VCaP (cell line): ENCODE measurements at regions not wholly inside any gene's neighbourhood (a gene's known extent, or its start where the extent isn't known, plus 50 kb on each side); places are given as distances from the start of the nearest gene placed in this dataset.

Experiments used
- H3K27ac ChIP-seq: fragments of 450-650 bp; 2 replicates; pipeline ENCODE4 v1.5.1; 2017
- TF ChIP-seq, protein P1 (sequence below): fragments of 450-650 bp; conservative IDR thresholded peaks from 2 replicates; pipeline ENCODE4 v1.5.1; 2017; ENCODE audit warnings: mild to moderate bottlenecking, moderate library complexity

DNA sequence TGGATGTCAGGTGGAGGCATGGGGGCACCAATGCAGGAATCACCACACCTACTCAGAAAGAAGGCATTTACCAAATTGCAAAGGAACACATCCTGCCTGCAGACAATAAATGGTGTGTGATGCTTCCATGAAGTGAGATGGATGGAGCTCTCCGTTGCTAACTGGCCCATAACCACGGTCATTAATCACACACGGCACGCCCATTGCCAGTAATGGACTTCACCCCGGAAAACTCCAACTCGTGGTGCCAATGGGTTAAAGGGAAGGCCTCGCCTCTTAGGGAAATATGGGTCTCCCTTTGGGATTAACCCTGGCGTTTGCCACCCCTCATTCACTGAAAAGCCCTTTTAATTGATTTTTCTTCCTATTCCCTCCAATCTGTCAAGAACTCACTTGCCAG, 443.1 kb upstream of the DAB1 start:
- TF ChIP-seq, protein P1, sequence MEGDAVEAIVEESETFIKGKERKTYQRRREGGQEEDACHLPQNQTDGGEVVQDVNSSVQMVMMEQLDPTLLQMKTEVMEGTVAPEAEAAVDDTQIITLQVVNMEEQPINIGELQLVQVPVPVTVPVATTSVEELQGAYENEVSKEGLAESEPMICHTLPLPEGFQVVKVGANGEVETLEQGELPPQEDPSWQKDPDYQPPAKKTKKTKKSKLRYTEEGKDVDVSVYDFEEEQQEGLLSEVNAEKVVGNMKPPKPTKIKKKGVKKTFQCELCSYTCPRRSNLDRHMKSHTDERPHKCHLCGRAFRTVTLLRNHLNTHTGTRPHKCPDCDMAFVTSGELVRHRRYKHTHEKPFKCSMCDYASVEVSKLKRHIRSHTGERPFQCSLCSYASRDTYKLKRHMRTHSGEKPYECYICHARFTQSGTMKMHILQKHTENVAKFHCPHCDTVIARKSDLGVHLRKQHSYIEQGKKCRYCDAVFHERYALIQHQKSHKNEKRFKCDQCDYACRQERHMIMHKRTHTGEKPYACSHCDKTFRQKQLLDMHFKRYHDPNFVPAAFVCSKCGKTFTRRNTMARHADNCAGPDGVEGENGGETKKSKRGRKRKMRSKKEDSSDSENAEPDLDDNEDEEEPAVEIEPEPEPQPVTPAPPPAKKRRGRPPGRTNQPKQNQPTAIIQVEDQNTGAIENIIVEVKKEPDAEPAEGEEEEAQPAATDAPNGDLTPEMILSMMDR = no peak

GRCh38 chr1:57860931-57861565, 437.2 kb upstream of the DAB1 start:
- H3K27ac ChIP-seq = no peak overlapping the region
- TF ChIP-seq, protein P1 = no peak

More for the DNA sequence above, 443.1 kb upstream of the DAB1 start:
- no peak overlapping the region for H3K27ac ChIP-seq

GRCh38 chr1:57860325-57860724, 436.5 kb upstream of the DAB1 start:
- H3K27ac ChIP-seq = no peak overlapping the region
- TF ChIP-seq, protein P1 = no peak

GRCh38 chr1:57858740-57859139, 434.9 kb upstream of the DAB1 start:
- TF ChIP-seq, protein P1 = no peak
- H3K27ac ChIP-seq = no peak overlapping the region

DNA sequence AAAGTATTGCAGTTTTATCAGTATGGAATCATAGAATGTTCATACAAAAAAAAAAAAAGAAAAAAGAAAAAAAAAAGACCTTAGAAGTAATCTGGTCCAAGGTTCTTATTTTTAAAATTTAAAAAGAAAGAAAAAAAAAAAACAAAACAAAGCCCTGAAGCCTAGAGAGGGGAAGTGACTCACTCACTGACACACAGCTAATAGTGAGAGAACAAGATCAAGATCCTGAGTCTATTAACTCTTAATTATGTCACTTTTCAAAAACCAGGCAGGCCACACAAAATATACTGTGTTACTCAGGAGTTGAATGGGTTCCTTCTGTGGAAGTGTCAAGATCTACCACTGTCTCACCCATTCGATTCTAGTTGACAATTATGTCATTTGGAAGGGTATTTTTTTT, 433.9 kb upstream of the DAB1 start:
- TF ChIP-seq, protein P1 = no peak
- no peak overlapping the region for H3K27ac ChIP-seq

- H3K27ac ChIP-seq = no peak overlapping the region
- TF ChIP-seq, protein P1 = no peak
Measured at GRCh38 chr1:57854436-57854835, 430.6 kb upstream of the DAB1 start.

DNA sequence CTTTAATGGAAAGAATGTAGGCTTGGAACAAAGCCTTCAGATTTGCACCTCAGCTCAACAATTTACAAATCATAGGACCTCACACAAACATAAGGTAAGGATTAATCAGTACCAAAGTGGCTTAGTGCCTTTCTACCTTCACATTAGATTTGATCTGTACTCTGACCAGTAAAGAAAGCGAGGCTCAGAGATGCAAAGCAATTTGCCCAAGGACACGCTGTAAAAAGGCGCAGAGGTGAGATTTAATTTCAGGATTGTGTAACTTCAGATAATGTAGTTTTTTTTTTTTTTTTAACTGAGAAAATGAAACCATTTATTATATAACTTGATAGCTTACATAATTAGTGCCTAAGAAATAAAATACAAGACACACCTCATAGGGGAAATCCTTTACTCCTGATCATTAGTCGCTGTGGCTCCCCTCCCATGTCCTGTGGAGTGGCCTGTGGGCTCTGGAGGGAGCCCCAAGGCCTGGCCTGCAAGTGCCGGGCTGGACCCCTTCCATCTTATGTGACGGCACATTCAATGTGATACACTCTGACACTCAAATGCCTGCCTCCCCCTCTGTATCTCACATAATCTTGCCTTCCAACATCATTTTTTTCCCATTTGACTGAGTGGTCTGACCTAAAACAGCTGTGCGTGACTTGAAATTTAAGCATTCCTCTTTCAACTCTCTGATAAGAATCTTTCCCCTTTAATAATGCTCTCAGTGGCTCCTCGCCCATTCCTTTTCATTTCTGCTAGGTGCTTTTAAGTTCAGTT, 426.5 kb upstream of the DAB1 start:
- H3K27ac ChIP-seq = no peak overlapping the region
- TF ChIP-seq, protein P1 = no peak
